Ectodermal cell (in vitro differentiated cells): ENCODE measurements at regions not wholly inside any gene's neighbourhood (a gene's known extent, or its start where the extent isn't known, plus 50 kb on each side); places are given as distances from the start of the nearest gene placed in this dataset.

Experiments
- H3K27ac ChIP-seq: 2 replicates; pipeline ENCODE4 v1.7.0; 2013; ENCODE audit warnings: mild to moderate bottlenecking, low read depth, low read length; ENCODE audit not compliant: insufficient read depth, poor library complexity, severe bottlenecking
- H3K27me3 ChIP-seq: 2 replicates; pipeline ENCODE4 v1.7.0; 2013; ENCODE audit warnings: mild to moderate bottlenecking, low read length; ENCODE audit not compliant: insufficient read depth, control insufficient read depth, poor library complexity, severe bottlenecking
- H3K36me3 ChIP-seq: one replicate; pipeline ENCODE4 v1.7.0; 2013; ENCODE audit warnings: low read length; ENCODE audit not compliant: control insufficient read depth, insufficient read depth
- H3K4me1 ChIP-seq: one replicate; pipeline ENCODE4 v1.7.0; 2013; ENCODE audit warnings: low read length; ENCODE audit not compliant: control insufficient read depth, insufficient read depth
- H3K4me3 ChIP-seq: 2 replicates; pipeline ENCODE4 v1.7.0; 2013; ENCODE audit warnings: low read depth, low read length, control low read depth; ENCODE audit not compliant: insufficient read depth
- H3K9me3 ChIP-seq: 2 replicates; pipeline ENCODE4 v1.7.0; 2013; ENCODE audit warnings: mild to moderate bottlenecking, low read length, moderate library complexity; ENCODE audit not compliant: control insufficient read depth
- WGBS, 2 experiments: methylation state at CpG; one replicate each; pipeline ENCODE4 v1.1.7; 2013; ENCODE audit warnings: missing lambda C conversion rate in 2 of 2; 5-methylcytosine and 5-hydroxymethylcytosine counted together

DNA sequence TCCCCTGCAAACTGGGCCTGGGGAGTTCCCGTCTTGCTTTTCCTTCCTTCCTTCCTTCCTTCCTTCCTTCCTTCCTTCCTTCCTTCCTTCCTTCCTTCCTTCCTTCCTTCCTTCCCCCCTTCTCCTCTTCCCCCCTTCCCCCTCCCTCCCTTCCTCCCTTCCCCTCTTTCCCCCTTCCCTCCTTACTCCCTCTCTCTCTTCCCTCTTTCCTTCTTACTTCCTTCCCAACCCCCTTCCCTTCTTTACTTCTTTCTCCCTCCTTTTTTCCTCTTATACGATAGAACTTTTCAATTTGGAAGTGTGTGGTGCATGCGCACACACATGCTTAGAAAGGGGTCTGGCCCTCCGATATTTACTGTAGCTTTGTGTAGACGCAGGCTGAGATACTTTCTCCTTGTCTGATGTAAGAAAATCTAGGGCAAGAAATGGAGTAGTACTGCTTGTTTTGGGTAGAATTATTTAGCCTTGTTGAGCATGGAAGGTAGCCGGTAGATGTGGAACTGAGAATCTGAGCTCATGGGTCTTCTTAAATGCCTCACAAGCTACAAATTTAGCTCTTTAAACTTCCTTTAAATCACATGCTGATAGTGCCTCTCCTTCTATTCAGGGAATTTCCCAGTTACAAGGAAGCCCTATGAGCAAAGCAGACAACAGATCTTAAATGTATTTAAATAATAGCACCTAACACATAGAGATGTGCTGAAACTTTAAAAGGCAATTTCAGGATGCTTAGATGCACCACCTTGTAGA is 189.6 kb downstream of the GPAT3 start:
- H3K27me3 ChIP-seq, result no peaks in the 10 kb centered on the region
- H3K27ac ChIP-seq, result no peak overlapping the region
- no peaks in the 10 kb centered on the region for H3K36me3 ChIP-seq
- WGBS, 2 experiments, result 93 to 95% methylated on average over 6 of the region's 6 CpGs
- H3K4me3 ChIP-seq, result no peak overlapping the region
- no peaks in the 10 kb centered on the region for H3K4me1 ChIP-seq
- no peaks in the 10 kb centered on the region for H3K9me3 ChIP-seq

GRCh38 chr4:83724485-83725335 is 188.8 kb downstream of the GPAT3 start:
- Histone ChIP-seq H3K27ac (no peak overlapping the region), H3K4me1 (no peaks in the 10 kb centered on the region), H3K36me3 (no peaks in the 10 kb centered on the region), H3K27me3 (no peaks in the 10 kb centered on the region), H3K4me3 (no peak overlapping the region), H3K9me3 (no peaks in the 10 kb centered on the region)
- 92 to 93% methylated on average over 14 of the region's 14 CpGs for WGBS, 2 experiments

- Histone ChIP-seq H3K4me1 (no peaks in the 10 kb centered on the region), H3K27me3 (no peaks in the 10 kb centered on the region), H3K4me3 (no peak overlapping the region), H3K9me3 (no peaks in the 10 kb centered on the region), H3K27ac (no peak overlapping the region), H3K36me3 (no peaks in the 10 kb centered on the region)
- WGBS, 2 experiments, result 91 to 95% methylated on average over 6 of the region's 6 CpGs
Measured at GRCh38 chr4:83723609-83724008, 187.7 kb downstream of the GPAT3 start.

- no peak overlapping the region for H3K27ac ChIP-seq
- no peaks in the 10 kb centered on the region for H3K9me3 ChIP-seq
- WGBS, 2 experiments, result 89 to 91% methylated on average over 5 of the region's 5 CpGs
- H3K27me3 ChIP-seq, result no peaks in the 10 kb centered on the region
- no peak overlapping the region for H3K4me3 ChIP-seq
- H3K36me3 ChIP-seq, result no peaks in the 10 kb centered on the region
- no peaks in the 10 kb centered on the region for H3K4me1 ChIP-seq
Measured at GRCh38 chr4:83722730-83723269, 186.9 kb downstream of the GPAT3 start.

DNA sequence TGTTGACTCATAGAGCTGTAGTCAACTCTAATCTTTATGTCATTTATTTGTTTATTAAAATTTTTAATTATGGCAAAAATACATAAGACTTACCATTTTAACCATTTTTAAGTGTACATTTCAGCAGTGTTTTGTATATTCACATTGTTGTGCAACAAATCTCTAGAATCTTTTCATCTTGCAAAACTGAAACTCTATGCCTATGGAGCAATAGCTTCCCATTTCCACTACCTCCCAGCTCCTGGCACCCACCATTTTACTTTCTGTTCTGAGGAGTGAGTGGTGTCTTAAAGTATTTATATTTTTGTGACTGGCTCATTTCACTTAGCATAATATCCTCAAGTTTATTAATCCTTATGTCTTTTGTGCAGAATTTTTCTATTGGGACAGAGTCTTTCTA is 181.0 kb downstream of the GPAT3 start:
- no peaks in the 10 kb centered on the region for H3K9me3 ChIP-seq
- H3K4me1 ChIP-seq, result no peaks in the 10 kb centered on the region
- no peak overlapping the region for H3K4me3 ChIP-seq
- no peak overlapping the region for H3K27ac ChIP-seq
- H3K27me3 ChIP-seq, result no peaks in the 10 kb centered on the region
- H3K36me3 ChIP-seq, result no peaks in the 10 kb centered on the region

DNA sequence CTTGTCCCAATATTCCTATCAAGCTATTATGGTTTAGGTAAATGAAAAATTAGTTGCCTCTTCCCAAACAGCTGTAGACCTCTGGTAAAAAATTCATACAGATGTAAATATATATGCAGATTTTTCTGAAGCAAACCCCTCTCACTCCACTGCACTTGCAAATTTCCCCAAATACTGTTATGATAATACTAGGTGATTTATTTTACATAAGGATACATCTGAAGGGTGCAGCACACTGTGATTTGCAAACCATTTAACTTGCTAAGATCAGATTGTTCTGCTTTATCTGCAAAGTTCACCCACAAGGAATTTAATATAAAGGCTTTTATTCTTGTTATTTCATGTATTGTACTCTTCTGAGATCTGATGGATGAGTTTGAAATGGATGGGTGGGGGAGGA is 177.0 kb downstream of the GPAT3 start:
- H3K4me1 ChIP-seq, result peaks cover 2% of the 10 kb centered on the region

DNA sequence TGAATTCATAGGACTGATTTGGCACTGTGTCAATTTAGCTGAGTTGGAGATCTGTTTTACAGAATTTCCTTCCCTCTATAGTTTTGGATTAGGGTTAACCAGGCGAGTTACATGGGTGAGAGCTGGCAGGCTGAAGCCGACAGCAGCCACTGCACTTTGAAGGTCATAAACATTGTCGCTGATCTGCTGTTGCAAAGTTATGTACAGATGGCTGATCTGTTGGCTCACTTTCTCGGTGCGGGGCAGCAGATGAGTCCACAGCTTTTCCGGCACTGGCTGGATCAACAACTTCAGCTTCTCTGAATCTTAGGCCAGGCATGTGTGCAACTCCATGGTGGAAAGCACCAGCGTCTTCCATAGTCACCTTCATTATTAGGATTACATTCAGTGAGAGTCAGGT is 173.7 kb downstream of the GPAT3 start:
- Histone ChIP-seq H3K4me3 (no peak overlapping the region), H3K27me3 (no peaks in the 10 kb centered on the region), H3K36me3 (no peaks in the 10 kb centered on the region), H3K27ac (no peak overlapping the region), H3K9me3 (no peaks in the 10 kb centered on the region), H3K4me1 (peaks cover 4% of the 10 kb centered on the region)
- WGBS, 2 experiments, result 94 to 96% methylated on average over 7 of the region's 7 CpGs

More for the DNA sequence above, 177.0 kb downstream of the GPAT3 start:
- H3K9me3 ChIP-seq, result no peaks in the 10 kb centered on the region
- no peak overlapping the region for H3K4me3 ChIP-seq
- no peak overlapping the region for H3K27ac ChIP-seq
- H3K27me3 ChIP-seq, result no peaks in the 10 kb centered on the region
- H3K36me3 ChIP-seq, result no peaks in the 10 kb centered on the region

GRCh38 chr4:83708500-83709175 is 172.7 kb downstream of the GPAT3 start:
- WGBS, 2 experiments, result 33 to 36% methylated on average over 6 of the region's 6 CpGs
- Histone ChIP-seq H3K36me3 (no peaks in the 10 kb centered on the region), H3K9me3 (no peaks in the 10 kb centered on the region), H3K4me3 (no peak overlapping the region), H3K27ac (no peak overlapping the region), H3K4me1 (peaks cover 4% of the 10 kb centered on the region), H3K27me3 (no peaks in the 10 kb centered on the region)

DNA sequence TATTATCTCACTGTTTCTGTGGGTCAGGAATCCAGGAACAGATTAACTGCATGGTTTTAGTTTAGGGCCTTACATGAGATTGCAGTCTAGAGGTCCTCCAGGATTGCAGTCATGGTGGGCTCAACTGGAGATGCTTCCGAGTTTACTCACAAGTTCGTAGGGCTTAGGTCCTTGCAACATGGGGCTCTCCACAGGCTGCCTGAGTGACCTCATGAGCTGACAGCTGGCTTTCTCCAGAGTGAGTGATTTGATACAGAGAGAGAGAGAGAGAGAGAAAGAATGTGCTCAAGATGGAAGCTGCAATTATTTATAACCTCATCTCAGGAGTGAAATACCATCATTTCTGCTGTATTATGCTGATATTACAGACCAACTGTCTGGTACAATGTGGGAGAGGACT is 168.9 kb downstream of the GPAT3 start:
- H3K9me3 ChIP-seq, result no peaks in the 10 kb centered on the region
- no peaks in the 10 kb centered on the region for H3K36me3 ChIP-seq
- H3K27me3 ChIP-seq, result no peaks in the 10 kb centered on the region
- no peak overlapping the region for H3K4me3 ChIP-seq
- H3K27ac ChIP-seq, result no peak overlapping the region
- H3K4me1 ChIP-seq, result peaks cover 4% of the 10 kb centered on the region
- 88 to 93% methylated on average over 2 of the region's 2 CpGs for WGBS, 2 experiments

GRCh38 chr4:83703752-83704151 is 167.8 kb downstream of the GPAT3 start:
- Histone ChIP-seq H3K4me3 (no peak overlapping the region), H3K36me3 (no peaks in the 10 kb centered on the region), H3K4me1 (peaks cover 4% of the 10 kb centered on the region), H3K9me3 (no peaks in the 10 kb centered on the region), H3K27me3 (no peaks in the 10 kb centered on the region), H3K27ac (no peak overlapping the region)
- 100% methylated on average over 1 of the region's 1 CpG for WGBS, 2 experiments
